Endodermal cell (in vitro differentiated cells): ENCODE measurements at regions not wholly inside any gene's neighbourhood (a gene's known extent, or its start where the extent isn't known, plus 50 kb on each side); places are given as distances from the start of the nearest gene placed in this dataset.

Source experiments
- DNase-seq: peaks from one replicate; pipeline ENCODE4 v3.0.0-alpha.2; 2017
- H3K27ac ChIP-seq: 2 replicates; pipeline ENCODE4 v1.5.1; 2013; ENCODE audit warnings: mild to moderate bottlenecking, low read depth, low read length, moderate library complexity
- H3K27me3 ChIP-seq: 2 replicates; pipeline ENCODE4 v1.6.1; 2013; ENCODE audit warnings: mild to moderate bottlenecking, low read length, moderate library complexity; ENCODE audit not compliant: insufficient read depth, control insufficient read depth, poor library complexity, severe bottlenecking
- H3K36me3 ChIP-seq: 2 replicates; pipeline ENCODE4 v1.7.0; 2013; ENCODE audit warnings: mild to moderate bottlenecking, low read length, moderate library complexity; ENCODE audit not compliant: control insufficient read depth, insufficient read depth
- H3K4me1 ChIP-seq: one replicate; pipeline ENCODE4 v1.7.0; 2013; ENCODE audit warnings: low read length; ENCODE audit not compliant: control insufficient read depth, insufficient read depth
- H3K4me3 ChIP-seq: 2 replicates; pipeline ENCODE4 v1.5.1; 2013; ENCODE audit warnings: mild to moderate bottlenecking, low read length, moderate library complexity
- H3K9ac ChIP-seq: 2 replicates; pipeline ENCODE4 v1.6.1; 2013; ENCODE audit warnings: mild to moderate bottlenecking, low read length, moderate library complexity; ENCODE audit not compliant: poor library complexity, severe bottlenecking; ENCODE audit errors: extremely low read depth
- H3K9me3 ChIP-seq: 2 replicates; pipeline ENCODE4 v1.6.1; 2013; ENCODE audit warnings: mild to moderate bottlenecking, low read length, moderate library complexity; ENCODE audit not compliant: control insufficient read depth
- H3K27ac Mint-ChIP-seq: 2 replicates; pipeline ENCODE4 v1.8.0; 2020; ENCODE audit warnings: mixed read lengths
- H3K27me3 Mint-ChIP-seq: 2 replicates; pipeline ENCODE4 v1.8.0; 2021; ENCODE audit warnings: mild to moderate bottlenecking, mixed read lengths; ENCODE audit not compliant: insufficient read depth
- H3K36me3 Mint-ChIP-seq: 2 replicates; pipeline ENCODE4 v1.8.0; 2020; ENCODE audit warnings: low read depth, mixed read lengths
- H3K4me1 Mint-ChIP-seq: 2 replicates; pipeline ENCODE4 v1.8.0; 2020; ENCODE audit warnings: mixed read lengths
- H3K4me3 Mint-ChIP-seq: 2 replicates; pipeline ENCODE4 v1.8.0; 2020; ENCODE audit warnings: mild to moderate bottlenecking, moderate library complexity, mixed read lengths
- H3K9me3 Mint-ChIP-seq: 2 replicates; pipeline ENCODE4 v1.8.0; 2020; ENCODE audit warnings: mild to moderate bottlenecking, mixed read lengths
- WGBS, 2 experiments: methylation state at CpG; one replicate each; pipeline versions ENCODE4 v1.1.5 to v1.1.7; 2013; ENCODE audit warnings: missing lambda C conversion rate in 2 of 2, mixed read lengths in 1 of 2; ENCODE audit not compliant: insufficient coverage in 1 of 2, insufficient read length in 1 of 2; 5-methylcytosine and 5-hydroxymethylcytosine counted together
- TF ChIP-seq, protein P1 (sequence below): fragments of 200-600 bp; sonication (generic); conservative IDR thresholded peaks from 2 replicates; pipeline ENCODE4 v1.5.0; 2021; ENCODE audit warnings: antibody characterized with exemption, mild to moderate bottlenecking

DNA sequence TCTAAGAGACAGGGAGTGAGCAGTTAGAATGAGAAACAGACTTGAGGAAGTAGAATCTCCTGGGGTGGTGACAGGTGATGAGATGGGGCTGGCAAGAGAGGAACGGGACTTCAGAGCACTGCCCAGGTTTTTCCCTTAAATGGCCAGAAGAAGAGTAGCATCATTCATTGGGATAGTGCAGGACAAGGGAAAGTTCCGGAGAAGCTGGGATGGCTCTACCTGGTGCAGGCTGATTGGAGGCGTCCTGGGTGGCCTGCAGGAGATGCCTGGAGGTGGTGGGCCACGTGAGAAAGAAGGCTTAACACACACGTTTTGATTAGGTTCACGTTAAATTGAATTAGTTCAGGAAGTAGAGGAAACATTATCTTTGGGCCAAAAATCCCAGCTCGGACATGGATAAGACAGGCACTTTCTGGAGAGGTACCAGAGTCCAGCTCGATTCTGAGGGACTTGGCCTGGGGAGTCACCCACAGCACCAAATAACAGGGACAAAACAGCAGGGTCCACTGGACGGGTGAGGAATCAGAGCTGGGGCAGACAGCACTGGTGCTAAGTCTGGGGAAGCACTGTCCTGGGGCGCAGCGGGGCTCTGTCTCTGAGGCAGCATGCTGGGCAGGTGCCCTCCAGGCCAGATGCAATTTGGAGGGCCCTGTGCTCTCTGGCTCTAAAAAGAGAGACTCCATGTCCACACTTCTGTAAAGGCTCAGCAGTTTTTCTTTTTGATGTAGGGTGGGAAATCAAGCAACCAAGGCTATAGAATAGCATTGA lies 512.3 kb upstream of the RAB6C start:
- H3K27ac Mint-ChIP-seq = no peak overlapping the region
- peaks cover 2% of the 10 kb centered on the region for H3K27me3 Mint-ChIP-seq
- no peak overlapping the region for H3K27ac ChIP-seq
- no peak overlapping the region for H3K9ac ChIP-seq
- H3K27me3 ChIP-seq = no peaks in the 10 kb centered on the region
- no peak for DNase-seq
- no peaks in the 10 kb centered on the region for H3K36me3 ChIP-seq
- 89 to 94% methylated on average over 9 to 11 of the region's 11 CpGs for WGBS, 2 experiments
- no peaks in the 10 kb centered on the region for H3K4me1 Mint-ChIP-seq
- no peak overlapping the region for H3K4me3 ChIP-seq
- H3K36me3 Mint-ChIP-seq = no peaks in the 10 kb centered on the region
- no peaks in the 10 kb centered on the region for H3K4me1 ChIP-seq
- H3K9me3 Mint-ChIP-seq = no peaks in the 10 kb centered on the region
- no peak overlapping the region for H3K4me3 Mint-ChIP-seq
- TF ChIP-seq, protein P1, sequence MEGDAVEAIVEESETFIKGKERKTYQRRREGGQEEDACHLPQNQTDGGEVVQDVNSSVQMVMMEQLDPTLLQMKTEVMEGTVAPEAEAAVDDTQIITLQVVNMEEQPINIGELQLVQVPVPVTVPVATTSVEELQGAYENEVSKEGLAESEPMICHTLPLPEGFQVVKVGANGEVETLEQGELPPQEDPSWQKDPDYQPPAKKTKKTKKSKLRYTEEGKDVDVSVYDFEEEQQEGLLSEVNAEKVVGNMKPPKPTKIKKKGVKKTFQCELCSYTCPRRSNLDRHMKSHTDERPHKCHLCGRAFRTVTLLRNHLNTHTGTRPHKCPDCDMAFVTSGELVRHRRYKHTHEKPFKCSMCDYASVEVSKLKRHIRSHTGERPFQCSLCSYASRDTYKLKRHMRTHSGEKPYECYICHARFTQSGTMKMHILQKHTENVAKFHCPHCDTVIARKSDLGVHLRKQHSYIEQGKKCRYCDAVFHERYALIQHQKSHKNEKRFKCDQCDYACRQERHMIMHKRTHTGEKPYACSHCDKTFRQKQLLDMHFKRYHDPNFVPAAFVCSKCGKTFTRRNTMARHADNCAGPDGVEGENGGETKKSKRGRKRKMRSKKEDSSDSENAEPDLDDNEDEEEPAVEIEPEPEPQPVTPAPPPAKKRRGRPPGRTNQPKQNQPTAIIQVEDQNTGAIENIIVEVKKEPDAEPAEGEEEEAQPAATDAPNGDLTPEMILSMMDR = no peak
- H3K9me3 ChIP-seq = no peaks in the 10 kb centered on the region

DNA sequence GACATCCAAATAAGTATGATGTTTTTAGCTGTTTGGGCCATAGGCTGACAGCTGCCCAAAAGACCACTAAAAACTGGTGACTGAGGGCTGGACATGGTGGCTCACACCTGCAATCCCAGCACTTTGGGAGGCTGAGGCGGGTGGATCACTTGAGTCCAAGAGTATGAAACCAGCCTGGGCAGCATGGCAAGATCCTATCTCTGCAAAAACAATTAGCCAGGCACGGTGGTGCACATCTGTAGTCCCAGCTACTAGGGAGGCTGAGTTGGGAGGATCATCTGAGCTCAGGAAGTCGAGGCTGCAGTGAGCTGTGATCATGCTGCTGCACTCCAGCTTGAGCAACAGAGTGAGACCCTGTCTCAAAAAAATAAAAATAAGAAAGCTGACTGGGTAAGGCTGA lies 511.5 kb upstream of the RAB6C start:
- DNase-seq = no peak
- Histone ChIP-seq H3K27me3 (no peaks in the 10 kb centered on the region), H3K27ac (no peak overlapping the region), H3K4me1 (no peaks in the 10 kb centered on the region), H3K9ac (no peak overlapping the region), H3K36me3 (no peaks in the 10 kb centered on the region), H3K4me3 (no peak overlapping the region), H3K9me3 (no peaks in the 10 kb centered on the region)
- H3K27ac Mint-ChIP-seq = no peak overlapping the region
- TF ChIP-seq, protein P1 = no peak
- no peaks in the 10 kb centered on the region for H3K4me1 Mint-ChIP-seq
- H3K9me3 Mint-ChIP-seq = no peaks in the 10 kb centered on the region
- 81 to 85% methylated on average over 3 of the region's 3 CpGs for WGBS, 2 experiments
- no peak overlapping the region for H3K4me3 Mint-ChIP-seq
- H3K27me3 Mint-ChIP-seq = peaks cover 2% of the 10 kb centered on the region
- no peaks in the 10 kb centered on the region for H3K36me3 Mint-ChIP-seq

DNA sequence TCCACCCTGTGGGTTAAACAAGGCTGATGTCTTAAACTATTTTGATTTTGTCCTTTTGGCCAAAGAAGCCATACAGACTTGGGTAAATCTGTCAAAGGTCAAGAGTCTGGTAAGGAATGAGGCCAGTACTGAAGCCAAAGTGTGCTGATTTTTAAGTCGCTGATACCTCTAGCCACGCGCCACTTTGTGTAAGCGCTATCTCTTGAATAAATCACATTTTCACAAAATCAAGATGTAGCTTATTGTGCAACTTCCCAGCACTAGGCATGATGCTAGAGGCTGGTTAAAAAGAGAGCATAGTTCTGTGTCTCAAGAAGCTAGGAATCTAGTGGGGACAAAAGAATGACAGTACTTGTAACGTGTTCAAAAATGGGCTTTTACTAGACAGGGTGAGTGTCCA lies 510.6 kb upstream of the RAB6C start:
- Histone ChIP-seq H3K27me3 (no peaks in the 10 kb centered on the region), H3K9ac (no peak overlapping the region), H3K4me3 (no peak overlapping the region), H3K36me3 (no peaks in the 10 kb centered on the region), H3K27ac (no peak overlapping the region), H3K9me3 (no peaks in the 10 kb centered on the region), H3K4me1 (no peaks in the 10 kb centered on the region)
- DNase-seq = no peak
- TF ChIP-seq, protein P1 = no peak
- Mint-ChIP-seq H3K4me3 (no peak overlapping the region), H3K36me3 (no peaks in the 10 kb centered on the region), H3K4me1 (no peaks in the 10 kb centered on the region), H3K27me3 (peaks cover 2% of the 10 kb centered on the region), H3K9me3 (no peaks in the 10 kb centered on the region), H3K27ac (no peak overlapping the region)
- WGBS, 2 experiments = 92 to 96% methylated on average over 4 to 5 of the region's 5 CpGs
